H7 (cell line): ENCODE measurements at regions not wholly inside any gene's neighbourhood (a gene's known extent, or its start where the extent isn't known, plus 50 kb on each side); places are given as distances from the start of the nearest gene placed in this dataset.

ENCODE experiments used
- DNase-seq: peaks from one replicate; pipeline ENCODE4 v3.0.0; 2012
- H3K27me3 ChIP-seq: 2 replicates; pipeline ENCODE4 v1.6.0; 2011; ENCODE audit warnings: mild to moderate bottlenecking, low read length; ENCODE audit not compliant: control insufficient read depth, insufficient read depth
- H3K36me3 ChIP-seq: replicated peaks from 2 replicates; pipeline ENCODE4 v1.5.1; 2011; ENCODE audit warnings: low read length; ENCODE audit not compliant: control insufficient read depth, insufficient read depth
- H3K4me3 ChIP-seq: 2 replicates; pipeline ENCODE4 v1.5.1; 2011; ENCODE audit warnings: low read depth, mild to moderate bottlenecking, control low read depth, low read length, moderate library complexity; ENCODE audit not compliant: insufficient read depth

GRCh38 chr3:95407709-95408463 lies 1345.0 kb downstream of the NSUN3 start:
- Histone ChIP-seq H3K27me3 (no peaks in the 10 kb centered on the region), H3K4me3 (no peak overlapping the region), H3K36me3 (no peaks in the 10 kb centered on the region)
- peak; percentile 8 for DNase-seq

GRCh38 chr3:95408464-95408862 lies 1345.6 kb downstream of the NSUN3 start:
- Histone ChIP-seq H3K27me3 (no peaks in the 10 kb centered on the region), H3K4me3 (no peak overlapping the region), H3K36me3 (no peaks in the 10 kb centered on the region)
- no peak for DNase-seq

- no peak for DNase-seq
- no peak overlapping the region for H3K4me3 ChIP-seq
- H3K27me3 ChIP-seq, result no peaks in the 10 kb centered on the region
- H3K36me3 ChIP-seq, result no peaks in the 10 kb centered on the region
Observed at GRCh38 chr3:95418251-95418650, 1355.4 kb downstream of the NSUN3 start.

GRCh38 chr3:95424279-95424678 lies 1361.4 kb downstream of the NSUN3 start:
- no peak for DNase-seq
- Histone ChIP-seq H3K36me3 (no peaks in the 10 kb centered on the region), H3K27me3 (no peaks in the 10 kb centered on the region)

DNA sequence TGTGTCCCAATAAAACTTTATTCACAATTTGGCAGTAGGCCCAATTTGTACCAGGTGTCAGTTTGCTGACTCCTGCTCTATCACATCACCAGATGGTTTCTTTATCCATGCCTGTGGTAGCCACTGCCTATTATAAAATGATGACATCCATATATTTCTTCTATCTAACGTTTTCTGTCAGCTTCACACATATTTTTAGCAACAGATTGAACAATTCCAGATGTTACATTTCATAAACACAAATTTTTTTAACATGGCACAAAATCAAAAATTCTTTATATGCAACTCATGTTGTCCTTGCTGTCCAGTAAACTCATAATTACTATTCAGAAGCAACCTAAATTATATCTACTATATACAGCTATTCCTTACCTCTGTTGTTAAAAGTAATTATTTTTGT lies 1371.6 kb downstream of the NSUN3 start:
- Histone ChIP-seq H3K27me3 (no peaks in the 10 kb centered on the region), H3K36me3 (no peaks in the 10 kb centered on the region), H3K4me3 (no peak overlapping the region)
- no peak for DNase-seq

More at GRCh38 chr3:95424279-95424678, 1361.4 kb downstream of the NSUN3 start:
- H3K4me3 ChIP-seq, result no peak overlapping the region

DNA sequence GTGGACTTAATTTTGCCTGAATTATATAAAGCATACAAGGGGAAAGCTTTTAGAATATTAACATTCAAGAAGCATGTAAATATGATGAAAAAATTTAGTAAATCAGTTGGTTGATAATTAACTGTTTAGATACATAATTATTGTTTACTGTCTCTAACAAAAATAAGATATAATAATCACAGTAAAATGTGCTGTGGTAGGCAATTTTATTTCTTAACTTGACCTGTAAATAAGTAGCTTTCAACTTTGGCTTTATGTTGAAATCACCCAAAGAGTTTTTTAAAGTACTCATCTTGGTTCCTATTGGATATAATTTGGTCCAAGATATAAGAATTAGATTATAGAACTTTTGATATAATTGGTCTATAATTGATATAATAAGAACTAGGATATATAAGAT lies 1374.5 kb downstream of the NSUN3 start:
- Histone ChIP-seq H3K36me3 (no peaks in the 10 kb centered on the region), H3K27me3 (no peaks in the 10 kb centered on the region), H3K4me3 (no peak overlapping the region)
- no peak for DNase-seq

DNA sequence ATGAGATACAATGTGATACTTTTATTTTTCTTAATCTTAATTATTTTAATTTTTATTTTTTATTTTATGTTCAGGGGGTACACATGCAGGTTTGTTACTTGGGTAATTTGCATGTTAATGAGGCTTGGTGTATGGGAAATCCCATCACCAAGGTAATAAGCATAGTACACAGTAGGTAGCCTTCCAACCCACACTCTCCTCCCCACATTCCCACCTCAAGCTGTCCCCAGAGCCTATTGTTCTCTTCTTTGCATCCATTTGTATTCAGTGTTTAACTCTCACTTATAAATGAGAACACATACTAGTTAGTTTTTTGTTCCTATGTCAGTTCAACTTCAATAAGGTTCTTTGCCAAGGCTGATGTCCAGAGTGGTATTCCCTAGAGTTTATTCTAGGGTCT lies 1375.4 kb downstream of the NSUN3 start:
- Histone ChIP-seq H3K27me3 (no peaks in the 10 kb centered on the region), H3K4me3 (no peak overlapping the region), H3K36me3 (no peaks in the 10 kb centered on the region)
- DNase-seq, result no peak

- H3K36me3 ChIP-seq, result no peaks in the 10 kb centered on the region
- no peak for DNase-seq
- no peaks in the 10 kb centered on the region for H3K27me3 ChIP-seq
- H3K4me3 ChIP-seq, result no peak overlapping the region
Observed at GRCh38 chr3:95442766-95443165, 1371.6 kb upstream of the EPHA6 start.

GRCh38 chr3:95449841-95450240 lies 1364.6 kb upstream of the EPHA6 start:
- no peak for DNase-seq
- H3K27me3 ChIP-seq, result no peaks in the 10 kb centered on the region
- H3K4me3 ChIP-seq, result no peak overlapping the region
- H3K36me3 ChIP-seq, result no peaks in the 10 kb centered on the region

DNA sequence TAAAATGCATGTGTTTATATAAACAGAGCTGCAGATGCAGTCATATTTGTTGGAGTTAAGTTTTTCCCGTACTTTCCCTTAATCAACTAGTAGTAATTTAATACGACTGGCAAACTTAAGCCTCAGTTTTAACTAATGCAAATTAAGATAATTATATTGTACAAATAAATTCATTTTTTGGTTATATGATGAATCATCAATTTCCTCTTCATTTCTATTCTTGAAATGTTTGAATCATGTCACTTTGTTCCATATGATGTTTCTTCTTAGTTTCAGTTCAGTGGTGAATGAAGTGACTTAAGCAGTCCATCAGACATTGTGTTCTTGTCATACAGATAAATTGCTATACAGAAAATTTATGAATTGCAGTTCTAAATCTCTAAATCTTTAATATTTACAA lies 1361.2 kb upstream of the EPHA6 start:
- Histone ChIP-seq H3K36me3 (no peaks in the 10 kb centered on the region), H3K4me3 (no peak overlapping the region), H3K27me3 (no peaks in the 10 kb centered on the region)
- DNase-seq, result no peak

- DNase-seq, result no peak
- no peaks in the 10 kb centered on the region for H3K36me3 ChIP-seq
- H3K27me3 ChIP-seq, result no peaks in the 10 kb centered on the region
- no peak overlapping the region for H3K4me3 ChIP-seq
Observed at GRCh38 chr3:95456835-95457234, 1357.6 kb upstream of the EPHA6 start.

GRCh38 chr3:95459706-95460105 lies 1354.7 kb upstream of the EPHA6 start:
- Histone ChIP-seq H3K27me3 (no peaks in the 10 kb centered on the region), H3K4me3 (no peak overlapping the region), H3K36me3 (no peaks in the 10 kb centered on the region)
- no peak for DNase-seq

DNA sequence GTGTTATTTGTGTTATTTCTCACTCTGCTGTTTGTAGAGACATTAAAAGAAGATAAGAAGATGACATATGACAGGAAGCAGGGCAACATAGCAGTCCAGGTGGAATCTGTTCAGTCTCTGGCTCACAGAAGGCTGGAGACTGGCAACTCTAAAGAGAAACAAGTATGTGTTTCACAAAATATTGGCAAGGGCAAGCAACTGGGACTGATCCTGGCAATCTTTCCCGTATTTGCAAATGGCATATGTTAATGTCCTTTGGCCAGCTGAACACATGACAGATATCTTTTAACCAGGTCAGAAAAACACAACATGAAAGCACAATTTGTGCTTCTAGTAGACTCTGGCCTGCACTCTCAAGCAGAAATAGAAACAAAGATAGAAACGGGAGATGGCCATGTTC lies 1354.1 kb upstream of the EPHA6 start:
- Histone ChIP-seq H3K27me3 (no peaks in the 10 kb centered on the region), H3K4me3 (no peak overlapping the region), H3K36me3 (no peaks in the 10 kb centered on the region)
- no peak for DNase-seq

- Histone ChIP-seq H3K4me3 (no peak overlapping the region), H3K27me3 (no peaks in the 10 kb centered on the region)
- no peak for DNase-seq
Observed at GRCh38 chr3:95462161-95462560, 1352.2 kb upstream of the EPHA6 start.

DNA sequence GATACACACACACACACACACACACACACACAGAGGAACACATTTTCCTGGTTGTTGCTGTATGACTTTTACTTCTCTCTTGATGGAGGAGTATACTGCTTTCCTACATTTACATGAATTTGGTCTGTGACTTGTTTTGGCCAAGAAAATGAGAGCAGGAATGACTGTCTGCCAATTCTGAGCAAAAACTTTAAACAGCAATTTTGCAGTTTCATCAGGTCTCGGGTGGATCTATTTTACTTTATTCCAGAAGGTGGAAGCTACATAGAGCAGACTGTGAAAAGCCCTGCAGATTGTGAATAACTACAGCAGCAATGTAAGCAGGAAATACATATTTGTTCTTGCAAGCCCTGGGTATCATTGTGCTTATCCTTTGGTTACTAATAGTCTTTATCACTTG lies 1350.0 kb upstream of the EPHA6 start:
- DNase-seq, result no peak
- no peak overlapping the region for H3K4me3 ChIP-seq
- H3K27me3 ChIP-seq, result no peaks in the 10 kb centered on the region
- no peaks in the 10 kb centered on the region for H3K36me3 ChIP-seq

More at GRCh38 chr3:95462161-95462560, 1352.2 kb upstream of the EPHA6 start:
- no peaks in the 10 kb centered on the region for H3K36me3 ChIP-seq

DNA sequence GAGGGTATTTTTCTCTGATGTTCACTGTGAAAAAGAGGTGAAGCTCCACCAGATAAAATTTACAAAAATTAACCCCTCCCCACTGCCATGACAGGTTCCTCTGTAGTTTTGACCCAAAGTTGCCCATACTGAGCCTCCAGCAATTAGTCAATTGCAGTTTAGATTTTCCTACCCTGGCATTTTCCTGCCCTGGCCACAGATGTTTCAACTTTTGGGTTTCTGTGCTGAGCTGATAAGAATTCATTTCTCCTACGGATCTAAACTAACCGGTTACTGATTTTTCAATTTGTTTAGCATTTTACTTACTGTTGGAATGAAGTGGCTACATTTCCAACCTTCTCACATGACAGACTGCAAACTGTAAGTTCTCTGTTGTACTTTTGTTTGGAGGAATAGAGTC lies 1346.1 kb upstream of the EPHA6 start:
- H3K27me3 ChIP-seq, result no peaks in the 10 kb centered on the region
- H3K4me3 ChIP-seq, result no peak overlapping the region
- no peak for DNase-seq
- H3K36me3 ChIP-seq, result no peaks in the 10 kb centered on the region
